OCI-LY7 (cell line): ENCODE measurements at regions not wholly inside any gene's neighbourhood (a gene's known extent, or its start where the extent isn't known, plus 50 kb on each side); places are given as distances from the start of the nearest gene placed in this dataset.

Experiments
- EZH2phosphoT487 ChIP-seq: fragments of 200-600 bp; sonication (generic); IDR thresholded peaks from 2 replicates; pipeline ENCODE4 v1.6.1; 2018; ENCODE audit warnings: low read depth, borderline replicate concordance, mild to moderate bottlenecking, mixed run types, antibody characterized with exemption, low read length, moderate library complexity, mixed read lengths
- TF ChIP-seq, protein P1 (sequence below): fragments of 200-600 bp; sonication (generic); conservative IDR thresholded peaks from 2 replicates; pipeline ENCODE4 v1.5.1; 2014; ENCODE audit warnings: mild to moderate bottlenecking, antibody characterized with exemption, low read length, moderate library complexity, mixed read lengths

DNA sequence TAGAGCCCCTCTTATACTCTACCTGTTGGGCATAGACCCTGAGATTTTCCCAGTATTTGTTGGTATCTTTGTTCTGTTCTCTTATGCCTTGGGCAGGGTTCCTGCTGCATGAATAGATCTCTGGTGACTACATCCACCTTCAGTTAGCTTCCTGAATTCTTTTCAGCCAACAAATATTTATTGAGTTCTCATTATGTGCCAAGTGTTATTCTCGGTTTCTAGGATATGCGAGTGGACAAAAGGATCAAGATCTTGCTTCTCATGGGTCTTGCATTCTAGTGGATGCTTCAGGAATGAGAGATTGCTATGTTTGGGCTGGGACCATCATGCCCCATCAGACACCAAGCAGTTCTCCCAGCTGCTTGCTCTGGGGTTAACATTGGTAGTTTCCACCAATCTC, 340.0 kb downstream of the METTL15 start:
- TF ChIP-seq, protein P1, sequence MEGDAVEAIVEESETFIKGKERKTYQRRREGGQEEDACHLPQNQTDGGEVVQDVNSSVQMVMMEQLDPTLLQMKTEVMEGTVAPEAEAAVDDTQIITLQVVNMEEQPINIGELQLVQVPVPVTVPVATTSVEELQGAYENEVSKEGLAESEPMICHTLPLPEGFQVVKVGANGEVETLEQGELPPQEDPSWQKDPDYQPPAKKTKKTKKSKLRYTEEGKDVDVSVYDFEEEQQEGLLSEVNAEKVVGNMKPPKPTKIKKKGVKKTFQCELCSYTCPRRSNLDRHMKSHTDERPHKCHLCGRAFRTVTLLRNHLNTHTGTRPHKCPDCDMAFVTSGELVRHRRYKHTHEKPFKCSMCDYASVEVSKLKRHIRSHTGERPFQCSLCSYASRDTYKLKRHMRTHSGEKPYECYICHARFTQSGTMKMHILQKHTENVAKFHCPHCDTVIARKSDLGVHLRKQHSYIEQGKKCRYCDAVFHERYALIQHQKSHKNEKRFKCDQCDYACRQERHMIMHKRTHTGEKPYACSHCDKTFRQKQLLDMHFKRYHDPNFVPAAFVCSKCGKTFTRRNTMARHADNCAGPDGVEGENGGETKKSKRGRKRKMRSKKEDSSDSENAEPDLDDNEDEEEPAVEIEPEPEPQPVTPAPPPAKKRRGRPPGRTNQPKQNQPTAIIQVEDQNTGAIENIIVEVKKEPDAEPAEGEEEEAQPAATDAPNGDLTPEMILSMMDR = no peak
- no peak for TF ChIP-seq EZH2phosphoT487
